ENCODE measurements at regions not wholly inside any gene's neighbourhood (a gene's known extent, or its start where the extent isn't known, plus 50 kb on each side); places are given as distances from the start of the nearest gene placed in this dataset.

- no peak for DNase-seq
Measured at GRCh38 chr1:5297180-5297885, 642.9 kb downstream of the AJAP1 start.

DNA sequence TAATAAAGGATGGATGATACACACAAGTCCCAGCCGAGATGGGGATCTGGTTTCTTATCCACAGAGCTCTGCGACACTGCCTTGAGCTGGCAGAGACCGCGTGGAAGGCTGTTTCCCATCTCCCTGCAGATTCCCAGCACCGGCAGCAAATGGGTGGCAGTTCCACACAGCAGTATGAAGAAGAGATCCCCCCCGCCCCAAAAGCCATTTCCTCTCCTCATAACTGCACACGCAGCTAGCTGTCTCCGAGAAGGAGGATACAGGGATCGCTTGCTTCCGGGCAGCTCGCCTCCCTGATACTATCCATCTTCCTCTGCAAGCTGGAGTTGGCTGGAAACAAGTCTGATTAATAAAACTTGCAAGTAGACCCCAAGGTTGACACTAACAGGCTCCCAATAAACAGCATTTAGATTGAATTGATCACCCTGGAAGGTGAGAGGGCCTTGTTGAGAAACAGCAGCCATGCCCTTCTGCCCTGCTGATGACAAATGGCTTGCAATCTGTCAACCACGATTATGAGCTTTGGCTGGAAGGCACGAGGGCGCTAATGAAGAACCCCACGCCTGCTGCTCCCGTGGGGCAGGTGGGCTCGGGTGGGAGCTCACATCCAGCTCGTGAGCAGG lies 642.3 kb downstream of the AJAP1 start:
- DNase-seq, result no peak

DNA sequence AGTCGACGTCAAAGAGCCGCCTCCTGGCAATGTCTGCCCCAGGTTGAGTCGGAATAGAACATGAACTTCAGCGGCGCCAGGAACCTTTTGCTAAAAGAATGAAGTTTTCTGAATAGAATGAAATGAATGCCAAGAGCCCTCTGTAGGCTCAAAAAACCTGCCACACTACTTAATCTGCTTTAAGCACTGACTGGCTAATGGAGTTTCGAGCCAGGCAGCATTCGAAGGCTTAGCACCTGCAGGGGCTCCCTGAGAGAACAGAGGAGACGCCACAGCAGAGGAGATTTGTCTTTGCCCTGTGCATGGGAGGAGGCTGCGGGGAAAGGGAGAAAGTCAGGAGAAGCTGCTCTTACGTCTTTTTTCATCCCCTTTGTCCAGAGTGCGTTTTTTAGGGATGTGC lies 641.7 kb downstream of the AJAP1 start:
- DNase-seq, result no peak

GRCh38 chr1:5291889-5292288 lies 637.5 kb downstream of the AJAP1 start:
- DNase-seq, result no peak

- no peak for DNase-seq
Measured at GRCh38 chr1:5287178-5288150, 633.1 kb downstream of the AJAP1 start.

DNA sequence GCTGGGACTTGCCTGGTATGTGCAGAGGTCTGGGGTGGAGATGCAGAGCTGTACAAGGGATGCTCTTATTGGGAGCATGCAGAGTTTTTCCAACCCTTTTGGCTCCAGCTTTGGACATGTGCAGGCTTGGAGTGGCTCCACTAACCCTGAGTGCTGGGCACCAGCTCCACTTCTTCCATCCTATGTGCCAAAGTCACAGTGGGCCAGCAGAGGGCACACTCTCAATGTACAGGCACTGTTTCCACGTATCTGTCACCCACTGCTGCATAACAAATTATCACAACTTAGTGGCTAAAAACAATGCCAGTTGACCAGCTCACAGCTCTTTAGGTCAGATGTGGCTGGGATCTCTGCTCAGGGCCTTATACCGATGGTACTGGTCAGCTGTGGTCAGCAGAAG lies 631.8 kb downstream of the AJAP1 start:
- no peak for DNase-seq

GRCh38 chr1:5274527-5274926 lies 620.1 kb downstream of the AJAP1 start:
- no peak for DNase-seq

- no peak for DNase-seq
Measured at GRCh38 chr1:5273280-5274003, 619.0 kb downstream of the AJAP1 start.

- DNase-seq, result no peak
Measured at GRCh38 chr1:5272325-5272724, 617.9 kb downstream of the AJAP1 start.

- DNase-seq, result no peak
Measured at GRCh38 chr1:5271264-5271663, 616.9 kb downstream of the AJAP1 start.

GRCh38 chr1:5269901-5270300 lies 615.5 kb downstream of the AJAP1 start:
- DNase-seq, result no peak

- DNase-seq, result no peak
Measured at GRCh38 chr1:5267603-5268235, 613.3 kb downstream of the AJAP1 start.

DNA sequence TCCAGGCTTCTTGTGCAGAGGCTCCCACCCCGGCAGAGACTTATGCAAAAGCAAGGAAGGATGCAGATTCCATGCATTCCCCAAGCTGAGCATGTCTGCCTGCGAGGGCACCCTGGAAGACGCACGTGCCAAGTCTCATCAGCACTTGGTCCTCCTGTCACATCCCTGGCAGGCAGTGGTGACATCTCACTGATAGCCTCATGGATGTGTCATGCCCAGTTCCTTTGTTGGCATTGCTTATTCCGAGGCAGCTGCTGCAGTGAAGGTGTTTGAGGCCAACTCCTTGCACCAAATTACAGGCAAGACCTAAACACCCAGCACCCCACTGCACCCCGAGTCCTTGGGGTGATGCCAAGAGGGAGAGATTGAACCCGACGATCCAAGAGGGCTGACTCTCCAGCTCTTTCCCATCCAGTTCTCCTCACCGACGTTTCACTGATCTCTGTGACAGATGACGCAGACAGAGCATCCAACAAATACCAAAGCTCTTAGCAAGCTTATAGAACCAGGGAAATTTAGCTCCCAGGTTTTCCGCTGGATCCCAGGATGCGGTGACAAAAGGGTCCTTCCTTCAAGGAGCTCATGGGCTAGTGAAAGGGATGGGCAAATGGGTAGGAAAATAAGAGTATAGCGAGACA lies 611.1 kb downstream of the AJAP1 start:
- DNase-seq, result no peak

DNA sequence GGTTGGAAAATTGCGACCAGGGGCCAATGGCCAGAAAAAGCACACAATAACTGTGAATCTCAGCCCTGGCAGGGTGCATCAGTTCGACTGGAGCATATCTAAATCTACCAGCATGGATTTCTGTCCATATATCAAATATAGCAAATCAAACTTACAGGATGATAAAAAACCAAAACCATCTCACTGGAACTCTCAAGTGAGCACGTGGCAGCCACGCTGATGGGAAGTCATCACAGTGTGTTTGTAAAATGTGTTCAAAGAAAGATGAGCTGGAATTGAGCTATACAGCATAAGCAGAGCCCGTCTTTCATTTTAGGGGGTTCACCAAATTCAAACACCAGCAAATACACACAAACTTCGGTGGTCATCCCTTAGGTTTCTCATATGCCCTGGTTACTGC lies 610.1 kb downstream of the AJAP1 start:
- DNase-seq, result no peak

- no peak for DNase-seq
Measured at GRCh38 chr1:5256793-5257192, 602.4 kb downstream of the AJAP1 start.

DNA sequence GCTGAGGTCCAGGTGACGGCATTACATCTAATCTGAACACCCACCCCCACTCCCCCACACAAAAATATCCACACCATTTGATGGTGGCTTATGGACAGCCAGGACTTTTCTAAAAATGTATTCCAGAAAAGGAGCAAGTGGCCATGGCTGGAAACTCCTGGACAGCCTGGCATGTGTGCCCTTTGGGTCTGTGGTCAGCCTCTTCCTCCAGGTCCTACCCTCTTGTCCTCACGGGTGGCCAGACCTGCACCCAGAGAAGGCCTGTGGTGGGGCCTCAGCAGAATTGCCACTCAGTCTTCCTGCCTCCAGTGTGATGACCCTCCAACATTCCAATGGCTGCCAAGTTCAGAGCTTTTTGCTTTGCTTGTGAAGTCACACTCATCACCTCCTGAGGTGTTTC lies 600.6 kb downstream of the AJAP1 start:
- DNase-seq, result no peak

GRCh38 chr1:5254131-5254725 lies 599.8 kb downstream of the AJAP1 start:
- no peak for DNase-seq

GRCh38 chr1:5253036-5253435 lies 598.6 kb downstream of the AJAP1 start:
- no peak for DNase-seq

GRCh38 chr1:5250336-5250735 lies 595.9 kb downstream of the AJAP1 start:
- DNase-seq, result no peak

GRCh38 chr1:5245348-5245747 lies 590.9 kb downstream of the AJAP1 start:
- no peak for DNase-seq

- no peak for DNase-seq
Measured at GRCh38 chr1:5244631-5245285, 590.3 kb downstream of the AJAP1 start.

Measured in Kasumi-1 (cell line).